Skeletal muscle satellite cell (primary cell): ENCODE measurements at regions not wholly inside any gene's neighbourhood (a gene's known extent, or its start where the extent isn't known, plus 50 kb on each side); places are given as distances from the start of the nearest gene placed in this dataset.
"Not testable (repeated sequence)": the region's sequence is repeated elsewhere in the genome, so short reads cannot be mapped to it uniquely, and the experiment has no call there.

Source experiments
- H3K27me3 ChIP-seq: 2 replicates; pipeline ENCODE4 v1.7.0; 2013; ENCODE audit warnings: low read length; ENCODE audit not compliant: control insufficient read depth, insufficient read depth
- H3K36me3 ChIP-seq: 2 replicates; pipeline ENCODE4 v1.7.0; 2013; ENCODE audit warnings: mild to moderate bottlenecking, control low read depth, low read length; ENCODE audit not compliant: insufficient read depth
- H3K4me1 ChIP-seq: 2 replicates; pipeline ENCODE4 v1.7.0; 2013; ENCODE audit warnings: low read length; ENCODE audit not compliant: control insufficient read depth, insufficient read depth
- H3K4me2 ChIP-seq: 2 replicates; pipeline ENCODE4 v1.7.0; 2013; ENCODE audit warnings: mild to moderate bottlenecking, low read length
- H3K4me3 ChIP-seq: 2 replicates; pipeline ENCODE4 v1.7.0; 2013; ENCODE audit warnings: low read length
- H3K9ac ChIP-seq: 2 replicates; pipeline ENCODE4 v1.7.0; 2013; ENCODE audit warnings: mild to moderate bottlenecking, low read depth, low read length, moderate library complexity
- H3K9me3 ChIP-seq: replicated peaks from 2 replicates; pipeline ENCODE4 v1.7.0; 2013; ENCODE audit warnings: mild to moderate bottlenecking, control low read depth, low read length

DNA sequence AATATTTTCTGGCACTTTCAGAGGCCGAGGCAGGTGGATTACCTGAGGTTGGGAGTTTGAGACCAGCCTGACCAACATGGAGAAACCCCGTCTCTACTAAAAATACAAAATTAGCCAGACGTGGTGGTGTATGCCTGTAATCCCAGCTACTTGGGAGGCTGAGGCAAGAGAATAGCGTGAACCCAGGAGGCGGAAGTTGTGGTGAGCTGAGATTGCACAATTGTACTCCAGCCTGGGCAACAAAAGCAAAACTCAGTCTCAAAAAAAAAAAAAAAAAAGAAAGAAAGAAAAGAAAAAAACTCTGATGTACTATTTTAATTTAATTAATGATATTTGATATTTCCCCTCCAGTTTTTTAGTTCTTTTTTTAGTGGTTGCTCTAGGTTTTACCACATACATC lies 588.1 kb upstream of the GHITM start:
- not testable (repeated sequence) for H3K9ac ChIP-seq, H3K27me3 ChIP-seq, H3K4me2 ChIP-seq, H3K9me3 ChIP-seq, H3K4me3 ChIP-seq, H3K4me1 ChIP-seq, H3K36me3 ChIP-seq

DNA sequence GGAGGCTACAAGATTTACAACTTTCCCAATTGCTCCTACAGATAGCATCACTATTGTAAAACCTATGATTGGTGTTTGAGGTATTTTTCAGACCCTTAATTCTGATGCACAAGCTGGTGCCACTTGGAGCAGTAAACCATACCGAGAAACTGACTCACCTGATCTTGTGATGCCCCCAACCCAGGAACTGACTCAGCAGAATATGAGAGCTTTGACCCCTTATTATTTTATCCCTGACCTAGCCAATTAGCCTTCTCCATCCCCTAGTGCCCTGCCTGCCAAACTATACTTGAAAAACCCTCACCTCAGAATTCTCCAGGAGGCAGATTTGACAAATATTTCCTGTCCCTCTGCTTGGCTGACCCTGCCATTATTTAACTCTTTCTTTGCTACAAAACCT lies 585.9 kb upstream of the GHITM start:
- no peak overlapping the region for H3K9ac ChIP-seq
- no peak overlapping the region for H3K4me2 ChIP-seq
- no peak overlapping the region for H3K4me3 ChIP-seq

DNA sequence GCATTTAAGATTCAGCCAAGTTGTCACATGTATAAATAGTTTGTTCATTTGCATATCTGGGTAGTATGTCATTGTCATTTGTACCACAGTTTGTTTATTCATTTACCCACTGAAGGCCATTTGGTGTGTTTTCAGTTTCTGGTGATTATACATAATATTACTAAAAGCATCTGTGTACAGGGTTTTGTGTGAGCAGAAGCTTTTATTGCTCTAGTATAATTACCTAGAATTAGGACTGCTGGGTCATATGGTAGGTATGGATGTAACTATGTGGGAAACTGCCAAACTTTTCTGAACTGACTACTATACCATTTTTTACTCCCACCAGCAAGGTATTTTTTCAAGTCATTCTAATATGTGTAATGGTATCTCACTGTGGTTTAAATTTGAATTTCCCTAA lies 584.0 kb upstream of the GHITM start:
- Histone ChIP-seq H3K4me3 (no peak overlapping the region), H3K4me2 (no peak overlapping the region), H3K9ac (no peak overlapping the region), H3K4me1 (no peaks in the 10 kb centered on the region), H3K27me3 (no peaks in the 10 kb centered on the region), H3K9me3 (no peaks in the 10 kb centered on the region), H3K36me3 (no peaks in the 10 kb centered on the region)

More for the DNA sequence above, 585.9 kb upstream of the GHITM start:
- no peaks in the 10 kb centered on the region for H3K27me3 ChIP-seq
- H3K36me3 ChIP-seq: no peaks in the 10 kb centered on the region
- H3K9me3 ChIP-seq: no peaks in the 10 kb centered on the region
- H3K4me1 ChIP-seq: no peaks in the 10 kb centered on the region

DNA sequence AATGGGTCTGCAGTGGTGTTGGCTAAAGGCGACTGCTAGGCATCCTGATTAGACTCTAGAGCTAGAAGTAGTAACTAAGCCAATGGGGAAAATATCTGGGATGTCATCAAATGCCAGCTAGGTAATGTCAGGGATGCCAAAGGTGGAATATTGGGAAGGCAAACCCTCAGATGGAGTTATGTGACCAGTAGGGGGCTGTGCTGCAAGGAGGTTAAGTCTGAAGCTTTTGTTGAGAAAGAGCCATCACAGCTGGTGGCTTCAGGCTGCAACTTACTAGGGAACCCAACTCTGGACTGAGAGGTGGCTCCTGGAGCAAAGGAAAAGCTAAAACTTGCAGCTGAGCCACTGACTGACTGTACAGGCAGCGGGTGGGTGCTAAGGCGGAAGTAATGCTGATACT lies 576.9 kb upstream of the GHITM start:
- no peaks in the 10 kb centered on the region for H3K36me3 ChIP-seq
- H3K4me3 ChIP-seq: no peak overlapping the region
- H3K9ac ChIP-seq: no peak overlapping the region
- H3K27me3 ChIP-seq: no peaks in the 10 kb centered on the region
- no peak overlapping the region for H3K4me2 ChIP-seq
- H3K9me3 ChIP-seq: no peaks in the 10 kb centered on the region
- H3K4me1 ChIP-seq: no peaks in the 10 kb centered on the region

DNA sequence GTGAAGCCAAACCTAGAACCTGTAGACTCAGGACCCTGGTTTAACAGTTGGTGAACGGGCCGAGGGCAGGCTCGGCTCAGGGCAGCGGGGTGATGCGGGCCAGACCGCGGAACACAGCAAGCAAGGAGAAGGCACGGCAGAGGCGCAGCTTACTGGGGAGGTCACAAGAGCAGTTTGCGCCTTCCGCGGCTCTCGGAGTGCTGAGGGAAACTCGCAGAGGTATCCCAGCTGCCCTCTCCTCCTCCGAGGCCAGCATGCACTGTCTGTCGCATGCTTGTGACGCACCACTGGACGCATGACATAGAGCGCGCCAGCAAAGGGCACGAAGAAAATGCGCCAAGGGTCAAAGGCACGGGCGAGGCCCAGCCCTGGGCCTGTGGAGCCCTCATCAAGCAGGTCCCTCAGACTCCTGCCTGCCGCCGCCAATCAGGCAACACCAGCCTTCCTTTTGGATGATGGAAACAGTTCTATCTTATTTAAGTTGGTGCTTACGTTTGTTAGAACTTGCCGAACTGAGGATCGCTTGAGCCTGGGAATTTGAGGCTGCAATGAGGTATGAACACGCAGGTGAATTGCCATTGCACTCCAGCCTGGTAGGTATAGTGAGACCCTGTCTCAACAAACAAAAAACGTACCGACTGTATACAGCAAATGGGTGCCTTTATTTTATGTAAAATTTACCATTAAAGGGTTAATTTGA lies 574.3 kb upstream of the GHITM start:
- Histone ChIP-seq H3K4me3 (no peak overlapping the region), H3K4me2 (no peak overlapping the region)

GRCh38 chr10:83572036-83572435 lies 567.3 kb upstream of the GHITM start:
- Histone ChIP-seq H3K9me3 (no peaks in the 10 kb centered on the region), H3K36me3 (no peaks in the 10 kb centered on the region), H3K4me3 (no peak overlapping the region), H3K9ac (no peak overlapping the region), H3K27me3 (no peaks in the 10 kb centered on the region), H3K4me1 (no peaks in the 10 kb centered on the region), H3K4me2 (no peak overlapping the region)

More for the DNA sequence above, 574.3 kb upstream of the GHITM start:
- no peak overlapping the region for H3K9ac ChIP-seq
- no peaks in the 10 kb centered on the region for H3K36me3 ChIP-seq
- H3K4me1 ChIP-seq: no peaks in the 10 kb centered on the region
- H3K27me3 ChIP-seq: no peaks in the 10 kb centered on the region
- H3K9me3 ChIP-seq: no peaks in the 10 kb centered on the region

DNA sequence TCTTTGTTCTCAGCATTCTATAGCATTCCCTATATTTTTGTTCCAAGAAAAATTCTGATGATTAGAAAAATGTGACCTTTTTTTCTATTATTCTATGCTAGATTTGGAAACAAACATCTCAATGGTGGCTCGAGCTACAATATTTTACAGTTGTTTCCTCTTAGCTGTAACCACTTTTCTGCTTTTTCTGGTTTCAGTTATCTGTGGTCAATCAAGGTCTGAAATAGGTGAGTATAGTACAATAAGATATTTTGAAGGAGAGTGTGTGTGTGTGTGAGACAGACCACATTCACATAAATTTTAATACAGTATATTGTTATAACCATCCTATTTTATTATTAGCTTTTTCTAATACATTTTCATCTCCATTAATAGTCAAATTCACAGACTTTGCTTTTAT lies 564.5 kb upstream of the GHITM start:
- H3K27me3 ChIP-seq: no peaks in the 10 kb centered on the region
- no peaks in the 10 kb centered on the region for H3K4me1 ChIP-seq
- no peak overlapping the region for H3K9ac ChIP-seq
- no peak overlapping the region for H3K4me2 ChIP-seq
- no peaks in the 10 kb centered on the region for H3K36me3 ChIP-seq
- no peak overlapping the region for H3K4me3 ChIP-seq
- H3K9me3 ChIP-seq: peaks cover 5% of the 10 kb centered on the region

- Histone ChIP-seq H3K4me1 (no peaks in the 10 kb centered on the region), H3K36me3 (no peaks in the 10 kb centered on the region), H3K9ac (no peak overlapping the region), H3K4me2 (no peak overlapping the region), H3K9me3 (peaks cover 5% of the 10 kb centered on the region), H3K27me3 (no peaks in the 10 kb centered on the region), H3K4me3 (no peak overlapping the region)
These were observed 561.9 kb upstream of the GHITM start for GRCh38 chr10:83577421-83577820.

DNA sequence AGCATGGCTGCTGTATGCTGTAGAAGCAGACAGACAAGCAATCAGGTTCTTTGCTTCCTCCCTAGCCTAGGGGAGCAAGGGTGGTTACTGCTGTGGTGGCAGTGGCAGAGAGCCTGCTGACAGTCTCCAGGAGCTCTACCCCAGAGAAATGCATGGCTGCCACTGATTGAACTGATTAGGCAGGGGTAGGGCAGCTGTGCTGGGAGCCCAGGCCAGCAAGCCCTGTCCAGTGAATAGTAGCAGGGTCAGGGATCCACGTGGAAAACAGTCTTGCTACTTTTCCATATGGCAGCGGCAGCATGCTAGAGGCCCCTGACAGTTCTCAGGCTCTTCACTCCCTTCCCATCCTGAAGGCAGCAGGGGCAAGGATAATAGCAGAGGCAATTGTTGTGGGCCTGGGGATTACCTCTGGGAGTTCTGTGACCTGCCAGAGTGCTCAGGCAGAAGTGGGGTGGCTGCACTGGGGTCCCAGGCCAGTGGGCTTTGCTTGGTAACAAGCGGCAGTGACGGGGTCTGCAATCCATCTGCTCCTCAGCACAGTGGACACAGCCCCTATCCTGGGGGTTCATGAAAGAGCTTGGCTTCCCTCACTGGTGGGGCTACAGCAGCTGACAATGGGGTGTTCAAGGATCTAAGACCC lies 558.8 kb upstream of the GHITM start:
- H3K9ac ChIP-seq: no peak overlapping the region
- H3K27me3 ChIP-seq: no peaks in the 10 kb centered on the region
- no peak overlapping the region for H3K4me3 ChIP-seq
- no peak overlapping the region for H3K4me2 ChIP-seq
- no peaks in the 10 kb centered on the region for H3K4me1 ChIP-seq
- peaks cover 5% of the 10 kb centered on the region for H3K9me3 ChIP-seq
- H3K36me3 ChIP-seq: no peaks in the 10 kb centered on the region

- Histone ChIP-seq H3K4me2 (no peak overlapping the region), H3K9me3 (peaks cover 5% of the 10 kb centered on the region)
These were observed 556.8 kb upstream of the GHITM start for GRCh38 chr10:83582407-83583095.

GRCh38 chr10:83585686-83586085 lies 553.6 kb upstream of the GHITM start:
- no peaks in the 10 kb centered on the region for H3K9me3 ChIP-seq
- no peaks in the 10 kb centered on the region for H3K36me3 ChIP-seq
- no peaks in the 10 kb centered on the region for H3K27me3 ChIP-seq
- H3K4me2 ChIP-seq: no peak overlapping the region
- H3K4me1 ChIP-seq: no peaks in the 10 kb centered on the region
- no peak overlapping the region for H3K9ac ChIP-seq
- no peak overlapping the region for H3K4me3 ChIP-seq

More at GRCh38 chr10:83582407-83583095, 556.8 kb upstream of the GHITM start:
- Histone ChIP-seq H3K36me3 (no peaks in the 10 kb centered on the region), H3K4me1 (no peaks in the 10 kb centered on the region), H3K27me3 (no peaks in the 10 kb centered on the region), H3K4me3 (no peak overlapping the region), H3K9ac (no peak overlapping the region)
